ENCODE measurements at regions not wholly inside any gene's neighbourhood (a gene's known extent, or its start where the extent isn't known, plus 50 kb on each side); places are given as distances from the start of the nearest gene placed in this dataset.

- TF ChIP-seq CTCF (IDR thresholded peaks at IDR 0.05; ENCODE audit: low read depth, low read length, poor library complexity, severe bottlenecking) (no peak), EZH2phosphoT487 (IDR thresholded peaks at IDR 0.05; ENCODE audit: borderline replicate concordance, low read length) (no peak)
Observed at GRCh38 chr9:101792475-101792874, 54.0 kb upstream of the GRIN3A start.

Measured in DOHH2 (cell line).